Stimulated activated CD4-positive, alpha-beta T cell treated with anti-CD3 and anti-CD28 coated beads, Interleukin-15, amount 100 ng/mL, for 1 hour (primary cell): ENCODE measurements at regions not wholly inside any gene's neighbourhood (a gene's known extent, or its start where the extent isn't known, plus 50 kb on each side); places are given as distances from the start of the nearest gene placed in this dataset.

Experiments
- DNase-seq, 2 donors: peaks; one replicate each; pipeline ENCODE4 v3.0.0-alpha.2; 2020; ENCODE audit warnings: low read depth in 1 of 2, low spot score in 1 of 2

DNA sequence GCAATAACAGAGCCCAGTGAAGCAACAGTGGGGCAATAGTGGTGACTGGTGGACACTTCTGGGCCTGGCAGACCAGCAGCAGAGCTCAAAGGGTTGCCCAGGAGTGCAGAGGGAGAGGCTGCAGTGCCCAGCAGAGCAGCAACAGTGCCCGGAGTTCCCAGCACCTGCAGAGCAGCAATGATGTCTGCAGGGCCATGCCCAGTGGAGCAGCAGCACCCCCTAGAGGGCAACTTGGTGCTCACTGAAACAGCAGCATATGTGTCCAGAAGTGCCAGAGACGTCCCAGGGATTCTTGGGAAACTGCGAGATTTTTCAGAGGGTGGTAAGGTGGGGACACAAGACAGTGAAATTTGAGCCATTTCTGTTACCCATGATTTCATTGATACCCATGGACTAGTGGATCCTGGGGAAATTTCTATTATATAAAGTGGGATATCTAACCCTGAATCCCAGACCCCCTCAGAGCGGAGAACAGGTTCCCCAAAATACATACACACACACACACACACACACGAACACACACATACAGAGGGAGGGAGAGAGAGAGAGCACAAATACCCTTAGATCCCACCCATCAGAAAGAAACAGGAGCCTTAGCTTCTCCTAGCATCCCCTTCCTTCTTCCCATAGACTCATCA, 156.9 kb upstream of the GJB5 start:
- DNase-seq, result peak in 1 of 2 donors; percentile 18

DNA sequence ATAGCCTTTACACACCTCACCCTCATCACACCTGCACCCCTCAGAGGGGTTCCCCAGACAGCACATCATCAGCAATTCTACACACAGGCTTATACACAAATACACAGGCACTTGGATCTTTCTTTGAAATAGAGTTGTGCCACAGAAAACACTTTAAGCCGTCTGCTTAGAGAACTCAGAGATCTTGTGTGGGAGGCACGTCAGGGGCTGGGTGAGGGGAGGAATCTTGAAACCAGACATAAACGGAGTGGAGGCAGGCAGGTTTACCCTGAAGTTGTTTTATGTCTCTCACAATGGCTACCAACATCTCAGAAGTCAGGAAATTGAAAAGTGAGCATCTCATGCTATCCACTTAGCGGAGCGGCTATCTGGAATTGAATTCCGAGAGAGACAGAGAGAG, 151.9 kb upstream of the GJB5 start:
- DNase-seq, result no peak

GRCh38 chr1:34603594-34603993, 151.3 kb upstream of the GJB5 start:
- no peak for DNase-seq

- DNase-seq, result no peak
These were observed 148.3 kb upstream of the GJB5 start for GRCh38 chr1:34606504-34606903.

DNA sequence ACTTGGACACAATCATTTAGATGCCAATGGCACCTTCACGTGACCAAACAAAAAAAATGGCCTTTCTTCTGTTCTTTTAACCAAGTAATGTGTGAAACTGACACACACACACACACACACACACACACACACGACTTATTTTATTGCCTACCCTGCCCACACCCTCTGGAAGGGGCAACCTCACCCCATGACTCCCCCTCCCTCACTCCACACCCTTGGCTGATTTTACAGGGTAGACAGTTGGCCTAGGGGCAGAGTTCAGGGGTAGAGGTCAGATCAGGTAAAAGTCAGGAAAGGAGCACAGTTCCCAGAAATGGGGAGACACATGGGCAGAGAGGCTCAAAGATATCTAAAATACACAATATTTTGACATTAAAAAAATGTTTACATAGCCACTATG, 144.8 kb upstream of the GJB5 start:
- DNase-seq, result no peak

GRCh38 chr1:34611571-34611970, 143.3 kb upstream of the GJB5 start:
- DNase-seq, result no peak

DNA sequence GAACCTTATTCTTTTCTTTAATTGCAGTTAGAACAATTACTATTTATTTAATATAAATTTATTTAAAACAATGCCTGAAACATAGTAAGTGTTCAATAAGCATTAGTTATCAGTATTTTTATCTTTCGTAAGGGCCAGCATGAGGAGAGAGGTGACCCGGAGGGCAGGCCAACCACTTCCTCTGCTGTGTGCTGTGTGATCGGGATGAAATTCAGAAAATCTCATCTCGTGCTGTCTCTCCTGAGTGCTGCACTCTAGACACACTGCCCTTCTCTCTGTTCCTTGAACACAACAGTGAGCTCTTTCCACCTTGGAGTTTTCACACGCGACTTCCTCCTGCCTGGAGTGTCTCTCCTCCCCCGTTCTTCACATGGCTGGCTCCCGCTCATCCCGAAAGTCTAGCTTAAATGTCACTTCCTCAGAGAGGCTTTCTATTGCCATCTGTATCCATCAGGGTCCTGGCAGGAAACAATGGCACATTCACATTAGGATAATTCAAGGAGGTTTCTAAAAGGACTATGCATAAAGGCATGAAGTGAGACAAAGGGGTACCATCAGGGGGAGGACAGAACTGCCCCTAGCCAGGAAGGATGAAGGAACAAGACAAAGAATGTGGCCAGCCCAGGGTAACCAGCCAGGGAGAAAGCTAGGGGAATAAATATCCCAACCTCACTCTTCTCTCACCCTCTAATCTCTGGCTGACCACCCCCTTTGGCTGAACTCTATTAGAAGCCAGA, 142.6 kb upstream of the GJB5 start:
- DNase-seq, result no peak

DNA sequence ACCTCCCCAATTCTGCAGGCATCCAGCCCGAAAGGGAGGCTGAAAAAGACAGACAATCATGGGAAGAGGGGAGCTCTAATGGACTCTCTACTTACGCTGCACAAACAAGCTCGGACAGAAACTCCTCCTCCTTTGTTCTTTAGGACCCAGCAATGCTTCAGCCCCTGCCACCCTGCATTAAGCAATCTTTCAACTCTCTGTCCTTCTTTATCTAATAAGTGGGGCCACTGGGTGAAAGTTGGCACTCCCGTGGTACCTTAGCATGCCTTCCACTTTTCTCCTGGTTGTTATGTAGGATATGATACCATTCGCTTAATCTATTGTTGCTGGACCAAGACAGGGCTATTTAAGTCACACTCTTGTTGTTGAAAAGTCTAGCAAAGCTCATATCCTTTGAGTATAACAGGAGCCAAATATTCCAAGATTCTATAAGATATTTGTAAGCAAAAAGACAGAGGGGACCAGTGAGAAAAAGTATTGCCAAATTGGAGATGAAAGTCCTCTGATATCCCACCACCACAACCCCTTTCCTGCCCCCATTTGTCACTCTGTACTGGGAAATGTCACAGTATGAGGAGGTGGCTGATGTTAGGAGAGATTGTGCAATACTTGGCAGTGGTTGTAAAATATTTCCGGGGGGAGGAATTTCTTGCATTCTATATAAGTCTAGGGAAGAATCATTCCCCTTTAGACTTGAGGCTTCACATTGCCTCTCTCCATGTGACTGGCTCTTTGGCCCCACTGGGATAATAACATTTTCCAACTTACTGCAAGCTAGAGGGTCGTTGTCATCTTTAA, 137.3 kb upstream of the GJB5 start:
- no peak for DNase-seq

GRCh38 chr1:34618381-34618780, 136.5 kb upstream of the GJB5 start:
- no peak for DNase-seq

GRCh38 chr1:34619256-34619655, 135.6 kb upstream of the GJB5 start:
- no peak for DNase-seq

DNA sequence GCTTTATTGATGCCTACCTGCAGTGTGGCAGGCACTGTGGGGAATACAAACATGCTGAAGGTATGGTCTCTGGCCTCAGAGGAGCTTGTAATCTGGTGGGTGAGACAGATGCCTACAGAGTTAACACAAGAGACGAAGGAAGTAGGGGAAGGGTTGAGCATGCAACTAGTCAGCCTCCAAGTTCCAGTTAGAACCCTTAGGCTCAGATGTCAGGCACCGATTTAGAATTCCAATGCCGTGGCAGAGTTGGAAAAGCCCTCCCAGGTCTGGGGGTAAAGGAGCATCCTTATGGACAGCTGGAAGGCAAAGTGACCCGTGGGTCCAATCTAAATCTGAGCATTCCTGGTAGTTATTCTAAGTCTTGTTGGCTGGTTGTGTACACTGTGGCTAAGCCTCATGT, 132.9 kb upstream of the GJB5 start:
- DNase-seq, result no peak

DNA sequence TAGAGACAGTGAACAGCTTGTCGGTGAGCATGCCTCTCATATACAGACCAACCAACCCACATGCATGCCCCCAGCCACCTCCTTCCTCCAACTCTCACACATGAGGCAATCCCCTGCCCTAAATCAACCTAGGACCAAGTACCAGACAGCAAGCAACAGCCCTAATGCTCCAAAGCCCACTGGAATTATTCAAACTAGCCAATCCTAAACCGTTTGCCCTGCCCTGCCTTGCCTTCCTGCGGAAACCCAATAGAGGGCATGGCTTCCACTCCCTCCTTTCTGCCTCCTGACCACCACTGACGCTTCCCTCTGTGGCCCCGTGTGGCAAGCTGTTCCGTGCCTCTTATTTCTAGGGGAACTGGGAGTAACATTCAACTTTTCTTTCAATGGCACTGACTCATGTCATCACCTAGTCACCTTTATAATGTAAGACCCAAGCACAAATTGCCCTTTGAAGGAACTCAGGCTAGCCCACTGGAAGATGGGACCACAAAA, 129.3 kb upstream of the GJB5 start:
- no peak for DNase-seq

DNA sequence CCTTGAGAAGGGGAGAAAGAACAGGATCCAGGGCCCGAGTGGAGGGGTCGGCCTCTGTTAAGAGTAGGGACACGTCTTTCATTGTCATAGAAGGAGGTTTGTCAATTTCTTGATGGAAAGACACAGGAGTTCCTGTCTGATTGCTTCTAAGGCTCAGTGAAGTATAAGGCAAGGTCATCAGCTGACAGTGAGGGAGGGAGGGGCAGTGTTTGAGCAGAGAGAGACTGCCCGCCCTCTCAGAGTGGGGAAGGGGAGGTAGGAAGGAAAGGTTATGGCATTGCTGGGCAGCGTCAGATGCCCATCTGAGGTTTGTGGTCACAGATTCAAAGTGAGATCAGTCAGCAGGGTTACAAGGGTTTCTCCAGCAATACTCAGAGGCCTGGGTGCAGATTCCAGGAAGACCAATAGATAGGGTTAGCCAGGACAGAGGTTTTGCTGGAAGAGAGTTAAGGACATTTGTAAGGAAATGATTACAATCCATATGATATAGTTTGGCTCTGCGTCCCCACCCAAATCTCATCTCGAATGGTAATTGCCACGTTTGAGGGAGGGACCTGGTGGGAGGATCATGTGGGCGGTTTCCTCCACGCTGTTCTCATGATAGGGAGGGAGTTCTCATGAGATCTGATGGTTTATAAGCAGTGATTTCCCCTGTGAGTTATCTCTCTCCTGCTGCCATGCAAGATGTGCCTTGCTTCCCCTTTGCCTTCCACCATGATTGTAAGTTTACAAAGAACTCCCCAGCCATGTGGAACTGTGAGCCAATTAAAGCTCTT, 127.2 kb upstream of the GJB5 start:
- DNase-seq, result no peak

- DNase-seq, result no peak
These were observed 123.7 kb upstream of the GJB5 start for GRCh38 chr1:34631126-34631525.

DNA sequence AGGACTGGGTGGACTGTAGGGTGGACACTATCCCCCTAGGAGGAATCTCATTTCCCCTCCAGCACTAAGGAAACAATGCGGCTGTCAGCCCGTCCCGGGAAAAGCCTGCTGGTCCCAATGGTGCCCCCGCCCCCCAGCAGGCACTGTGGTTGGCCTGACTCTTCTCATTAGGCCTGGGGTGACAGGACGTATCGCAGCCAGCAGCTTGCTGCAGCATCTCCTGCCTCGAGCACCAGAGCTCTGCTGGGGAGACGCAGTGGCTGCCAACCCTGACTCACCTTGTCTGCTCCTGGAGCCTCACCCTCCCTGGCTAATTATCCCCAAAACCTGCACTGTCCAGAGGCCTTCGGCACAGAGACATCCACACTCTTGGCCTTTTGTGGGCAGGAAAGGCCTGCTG, 115.1 kb upstream of the GJB5 start:
- no peak for DNase-seq

- DNase-seq, result no peak
These were observed 114.0 kb upstream of the GJB5 start for GRCh38 chr1:34640654-34641401.

GRCh38 chr1:34642679-34643078, 112.2 kb upstream of the GJB5 start:
- DNase-seq, result no peak

- no peak for DNase-seq
These were observed 109.6 kb upstream of the GJB5 start for GRCh38 chr1:34645109-34645688.

DNA sequence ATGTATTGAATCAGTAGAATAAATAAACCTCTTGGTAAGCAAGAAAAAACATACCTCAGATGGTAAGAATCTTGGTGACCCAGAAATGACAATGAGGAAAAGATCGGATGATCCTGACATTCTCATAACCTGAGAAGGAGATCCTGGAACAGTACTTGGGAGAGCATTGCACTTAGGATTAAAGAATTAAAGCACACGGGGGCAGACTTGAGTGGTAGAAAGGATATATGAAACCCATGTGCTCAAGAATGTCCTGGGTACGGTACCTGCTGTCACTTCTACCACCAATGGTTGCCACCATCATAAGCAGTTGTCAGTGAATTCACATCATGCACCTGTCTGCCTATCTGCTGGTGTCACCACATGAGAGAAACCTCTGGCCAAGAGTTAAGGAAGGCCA, 108.9 kb upstream of the GJB5 start:
- DNase-seq, result no peak

DNA sequence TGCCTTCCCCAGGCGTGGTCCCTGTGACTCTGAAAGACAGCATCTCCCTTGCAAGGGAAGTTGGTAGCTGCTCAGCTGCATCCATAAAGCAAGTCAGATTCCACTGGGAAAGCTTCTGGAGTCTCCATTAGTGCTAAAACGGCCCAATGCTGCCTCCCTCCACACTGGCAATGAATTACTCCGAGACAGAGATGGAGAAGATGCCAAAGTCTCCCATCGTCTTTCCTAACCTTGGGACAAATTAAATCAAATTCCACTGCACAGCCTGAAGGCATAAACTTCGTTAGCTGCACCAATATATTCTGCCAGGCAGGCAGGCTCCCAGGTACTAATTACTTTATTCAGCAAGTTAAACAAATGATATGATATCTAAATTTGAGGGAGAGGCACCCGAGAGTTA, 106.3 kb upstream of the GJB5 start:
- no peak for DNase-seq
